ENCODE measurements at regions not wholly inside any gene's neighbourhood (a gene's known extent, or its start where the extent isn't known, plus 50 kb on each side); places are given as distances from the start of the nearest gene placed in this dataset.
A peak's percentile ranks its signal among the peaks of the same experiment; 100 is the strongest.
"Not testable (repeated sequence)": the region's sequence is repeated elsewhere in the genome, so short reads cannot be mapped to it uniquely, and the experiment has no call there.

DNA sequence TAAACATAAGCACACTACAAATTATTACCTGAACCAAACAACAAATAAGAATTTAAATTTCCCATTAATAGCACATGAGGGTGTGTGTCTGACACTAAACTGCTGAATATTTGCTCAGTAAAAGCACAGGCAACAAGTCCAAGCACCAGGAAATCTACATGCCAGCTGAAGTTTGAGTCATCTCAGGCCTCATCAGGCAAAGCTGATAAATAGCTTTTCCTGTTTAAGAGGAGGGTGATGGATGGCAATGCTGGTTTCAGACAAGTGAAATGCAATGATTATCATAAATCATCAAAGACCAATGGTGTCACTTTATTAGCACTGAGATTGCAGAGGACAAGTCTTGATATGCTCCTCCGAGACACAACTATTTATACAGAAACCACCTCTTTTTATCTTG lies 1668.0 kb upstream of the C9orf72 start:
- no peak for TF ChIP-seq CTCF (conservative IDR thresholded peaks at IDR 0.05; ENCODE audit: control insufficient read depth, insufficient read depth, low read depth, low read length)
- no peak overlapping the region for H3K4me3 ChIP-seq (ENCODE audit: control insufficient read depth, low read depth, low read length)
- DNase-seq (ENCODE audit: low read depth): no peak

DNA sequence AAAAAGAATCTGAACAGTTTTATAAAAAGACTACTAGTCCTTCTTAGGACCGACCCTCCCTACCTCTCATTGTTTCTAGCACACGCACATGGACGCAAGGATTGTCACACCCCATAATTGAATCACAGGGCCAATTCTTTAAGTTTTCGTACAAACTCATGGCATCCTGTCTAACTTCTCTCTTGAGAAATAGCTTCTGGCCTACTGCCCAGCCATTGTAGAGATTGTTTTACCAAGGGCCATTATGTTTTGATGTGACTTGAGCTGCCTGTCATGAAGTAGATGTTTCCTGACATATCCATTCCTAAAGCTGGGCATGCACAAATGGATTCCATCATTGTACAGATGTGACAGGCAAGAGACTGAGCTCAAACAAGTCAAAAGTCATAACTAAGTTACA lies 1672.1 kb upstream of the C9orf72 start:
- no peak for TF ChIP-seq CTCF (conservative IDR thresholded peaks at IDR 0.05; ENCODE audit: control insufficient read depth, insufficient read depth, low read depth, low read length)
- no peak overlapping the region for H3K4me3 ChIP-seq (ENCODE audit: control insufficient read depth, low read depth, low read length)
- DNase-seq (ENCODE audit: low read depth): no peak

DNA sequence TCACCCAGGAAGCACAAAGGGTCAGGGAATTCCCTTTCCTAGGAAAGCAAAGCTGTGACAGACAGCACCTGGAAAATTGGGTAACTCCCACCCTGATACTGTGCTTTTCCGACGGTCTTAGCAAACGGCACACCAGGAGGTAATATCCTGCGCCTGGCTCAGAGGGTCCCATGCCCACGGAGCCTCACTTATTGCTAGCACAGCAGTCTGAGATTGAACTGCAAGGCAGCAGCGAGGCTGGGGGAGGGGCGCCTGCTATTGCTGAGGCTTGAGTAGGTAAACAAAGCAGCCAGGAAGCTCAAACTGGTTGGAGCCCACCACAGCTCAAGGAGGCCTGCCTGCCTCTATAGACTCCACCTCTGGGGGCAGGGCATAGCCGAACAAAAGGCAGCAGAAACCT lies 1697.1 kb upstream of the C9orf72 start:
- H3K4me3 ChIP-seq (ENCODE audit: control insufficient read depth, low read depth, low read length); DNase-seq (ENCODE audit: low read depth): not testable (repeated sequence)

GRCh38 chr9:29282121-29282520 lies 1708.8 kb upstream of the C9orf72 start:
- no peak overlapping the region for H3K4me3 ChIP-seq (ENCODE audit: control insufficient read depth, low read depth, low read length)
- no peak for TF ChIP-seq CTCF (conservative IDR thresholded peaks at IDR 0.05; ENCODE audit: control insufficient read depth, insufficient read depth, low read depth, low read length)
- no peak for DNase-seq (ENCODE audit: low read depth)

DNA sequence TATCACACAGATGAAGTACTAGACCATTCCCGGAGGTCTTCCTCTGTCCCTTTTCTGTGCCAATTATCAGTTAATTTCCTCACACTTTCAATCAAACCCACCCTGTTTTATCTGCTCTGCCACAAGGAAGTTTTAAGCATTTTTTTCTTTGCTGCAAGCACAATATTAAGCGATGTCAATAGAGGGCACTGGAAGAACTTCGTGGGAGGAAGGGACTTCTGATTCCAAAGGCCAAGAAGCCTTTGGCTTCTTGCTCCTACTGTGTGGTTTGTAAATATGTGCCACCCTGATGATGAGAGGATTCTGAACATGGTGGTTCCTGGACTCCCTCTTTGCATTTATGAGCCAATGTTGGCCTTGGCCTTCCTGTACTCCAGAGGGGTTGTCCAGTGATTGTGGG lies 1712.5 kb upstream of the C9orf72 start:
- TF ChIP-seq CTCF (conservative IDR thresholded peaks at IDR 0.05; ENCODE audit: control insufficient read depth, insufficient read depth, low read depth, low read length): peak; percentile 53
- H3K4me3 ChIP-seq (ENCODE audit: control insufficient read depth, low read depth, low read length): no peak overlapping the region
- peak; percentile 46 for DNase-seq (ENCODE audit: low read depth)

GRCh38 chr9:29289365-29289764 lies 1716.1 kb upstream of the C9orf72 start:
- DNase-seq (ENCODE audit: low read depth): no peak
- no peak for TF ChIP-seq CTCF (conservative IDR thresholded peaks at IDR 0.05; ENCODE audit: control insufficient read depth, insufficient read depth, low read depth, low read length)

DNA sequence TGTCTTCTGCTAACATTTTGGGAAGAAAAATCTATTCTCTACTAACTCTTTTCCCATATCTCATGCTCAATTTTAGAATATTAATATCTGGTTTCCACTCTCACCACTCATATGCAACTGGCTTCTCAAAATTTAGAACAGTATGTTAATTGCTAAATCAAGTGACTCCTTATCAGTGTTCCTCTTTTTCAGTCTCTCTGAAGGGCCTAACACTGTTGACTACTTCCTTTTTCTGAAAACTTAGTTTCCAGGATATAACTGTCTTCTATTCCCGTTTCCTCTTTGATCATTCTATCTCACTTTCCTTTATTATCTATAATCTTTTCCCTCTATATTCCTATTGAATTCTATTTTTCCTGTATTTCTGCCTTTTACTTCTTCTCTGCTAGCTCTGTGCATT lies 1717.2 kb upstream of the C9orf72 start:
- TF ChIP-seq CTCF (conservative IDR thresholded peaks at IDR 0.05; ENCODE audit: control insufficient read depth, insufficient read depth, low read depth, low read length): no peak
- H3K4me3 ChIP-seq (ENCODE audit: control insufficient read depth, low read depth, low read length): no peak overlapping the region
- no peak for DNase-seq (ENCODE audit: low read depth)

More at GRCh38 chr9:29289365-29289764, 1716.1 kb upstream of the C9orf72 start:
- no peak overlapping the region for H3K4me3 ChIP-seq (ENCODE audit: control insufficient read depth, low read depth, low read length)
